ENCODE measurements at regions not wholly inside any gene's neighbourhood (a gene's known extent, or its start where the extent isn't known, plus 50 kb on each side); places are given as distances from the start of the nearest gene placed in this dataset.

- Histone ChIP-seq H3K4me1 (ENCODE audit: low read length) (no peaks in the 10 kb centered on the region), H3K9me3 (ENCODE audit: insufficient read depth, low read length) (no peaks in the 10 kb centered on the region), H3K27ac (ENCODE audit: low read length) (no peak overlapping the region), H3K9ac (ENCODE audit: low read length) (no peak overlapping the region), H3K36me3 (replicated peaks; ENCODE audit: low read depth, low read length) (no peaks in the 10 kb centered on the region), H3K4me3 (ENCODE audit: low read length) (no peak overlapping the region), H3K79me2 (ENCODE audit: low read length) (no peaks in the 10 kb centered on the region), H2AFZ (ENCODE audit: low read depth, low read length) (no peak overlapping the region), H3K4me2 (ENCODE audit: low read length) (no peak overlapping the region), H3K27me3 (ENCODE audit: low read depth, low read length) (no peaks in the 10 kb centered on the region), H4K20me1 (ENCODE audit: insufficient read depth, low read length) (no peaks in the 10 kb centered on the region)
- no peak for TF ChIP-seq EZH2phosphoT487 (IDR thresholded peaks at IDR 0.05; ENCODE audit: low read depth)
- TF ChIP-seq CTCF (IDR thresholded peaks at IDR 0.05; ENCODE audit: low read depth, low read length): no peak
Observed at GRCh38 chr16:87165885-87166284, 151.3 kb downstream of the C16orf95 start.

- Histone ChIP-seq H3K4me1 (ENCODE audit: low read length) (no peaks in the 10 kb centered on the region), H3K36me3 (replicated peaks; ENCODE audit: low read depth, low read length) (no peaks in the 10 kb centered on the region), H3K9me3 (ENCODE audit: insufficient read depth, low read length) (no peaks in the 10 kb centered on the region), H3K27ac (ENCODE audit: low read length) (no peak overlapping the region), H3K9ac (ENCODE audit: low read length) (no peak overlapping the region), H3K79me2 (ENCODE audit: low read length) (no peaks in the 10 kb centered on the region), H3K4me2 (ENCODE audit: low read length) (no peak overlapping the region), H3K27me3 (ENCODE audit: low read depth, low read length) (no peaks in the 10 kb centered on the region), H4K20me1 (ENCODE audit: insufficient read depth, low read length) (no peaks in the 10 kb centered on the region), H3K4me3 (ENCODE audit: low read length) (no peak overlapping the region), H2AFZ (ENCODE audit: low read depth, low read length) (no peak overlapping the region)
- TF ChIP-seq EZH2phosphoT487 (IDR thresholded peaks at IDR 0.05; ENCODE audit: low read depth) (no peak), CTCF (IDR thresholded peaks at IDR 0.05; ENCODE audit: low read depth, low read length) (no peak)
Observed at GRCh38 chr16:87166321-87166720, 150.9 kb downstream of the C16orf95 start.

GRCh38 chr16:87166934-87167333, 150.3 kb downstream of the C16orf95 start:
- Histone ChIP-seq H3K27ac (ENCODE audit: low read length) (no peak overlapping the region), H3K27me3 (ENCODE audit: low read depth, low read length) (no peaks in the 10 kb centered on the region), H3K4me2 (ENCODE audit: low read length) (no peak overlapping the region), H2AFZ (ENCODE audit: low read depth, low read length) (no peak overlapping the region), H3K4me3 (ENCODE audit: low read length) (no peak overlapping the region), H3K9ac (ENCODE audit: low read length) (no peak overlapping the region), H3K4me1 (ENCODE audit: low read length) (no peaks in the 10 kb centered on the region), H4K20me1 (ENCODE audit: insufficient read depth, low read length) (no peaks in the 10 kb centered on the region), H3K36me3 (replicated peaks; ENCODE audit: low read depth, low read length) (no peaks in the 10 kb centered on the region), H3K9me3 (ENCODE audit: insufficient read depth, low read length) (no peaks in the 10 kb centered on the region), H3K79me2 (ENCODE audit: low read length) (no peaks in the 10 kb centered on the region)
- TF ChIP-seq CTCF (IDR thresholded peaks at IDR 0.05; ENCODE audit: low read depth, low read length): no peak

- Histone ChIP-seq H3K36me3 (replicated peaks; ENCODE audit: low read depth, low read length) (no peaks in the 10 kb centered on the region), H2AFZ (ENCODE audit: low read depth, low read length) (no peak overlapping the region), H3K4me1 (ENCODE audit: low read length) (no peaks in the 10 kb centered on the region), H3K4me2 (ENCODE audit: low read length) (no peak overlapping the region), H3K9ac (ENCODE audit: low read length) (no peak overlapping the region), H3K4me3 (ENCODE audit: low read length) (no peak overlapping the region), H3K79me2 (ENCODE audit: low read length) (no peaks in the 10 kb centered on the region), H3K27me3 (ENCODE audit: low read depth, low read length) (no peaks in the 10 kb centered on the region), H4K20me1 (ENCODE audit: insufficient read depth, low read length) (no peaks in the 10 kb centered on the region), H3K27ac (ENCODE audit: low read length) (no peak overlapping the region), H3K9me3 (ENCODE audit: insufficient read depth, low read length) (no peaks in the 10 kb centered on the region)
- TF ChIP-seq EZH2phosphoT487 (IDR thresholded peaks at IDR 0.05; ENCODE audit: low read depth): no peak
- TF ChIP-seq CTCF (IDR thresholded peaks at IDR 0.05; ENCODE audit: low read depth, low read length): no peak
Observed at GRCh38 chr16:87169509-87169995, 147.6 kb downstream of the C16orf95 start.
